Kidney (tissue), 13 donors: ENCODE measurements at regions not wholly inside any gene's neighbourhood (a gene's known extent, or its start where the extent isn't known, plus 50 kb on each side); places are given as distances from the start of the nearest gene placed in this dataset.

Experiments used
- DNase-seq, 5 donors: peaks; one replicate each; pipeline ENCODE4 v3.0.0-alpha.2; 2013 to 2020
- FAIRE-seq: peaks from 2 replicates; lab custom pipeline; 2012; peaks lifted over from hg19 to GRCh38; lab: Jason Lieb, UNC
- H3K27ac ChIP-seq, 2 donors: one replicate each; pipeline ENCODE4 v1.7.0; 2013; ENCODE audit warnings: low read depth in 2 of 2, low read length in 2 of 2, inconsistent platforms in 1 of 2
- H3K27me3 ChIP-seq: one replicate; pipeline ENCODE4 v1.7.1; 2013; ENCODE audit warnings: low read length, inconsistent platforms; ENCODE audit not compliant: control insufficient read depth, insufficient read depth
- H3K36me3 ChIP-seq, 3 donors: one replicate each; pipeline versions ENCODE4 v1.7.0 to v1.7.1; 2013; ENCODE audit warnings: low read length in 3 of 3, control low read depth in 1 of 3, inconsistent platforms in 1 of 3; ENCODE audit not compliant: insufficient read depth in 3 of 3, control insufficient read depth in 2 of 3
- H3K4me1 ChIP-seq, 3 donors: one replicate each; pipeline versions ENCODE4 v1.7.0 to v1.7.1; 2013; ENCODE audit warnings: low read length in 3 of 3, inconsistent platforms in 1 of 3, low read depth in 1 of 3; ENCODE audit not compliant: control insufficient read depth in 2 of 3, insufficient read depth in 2 of 3
- H3K4me3 ChIP-seq, 3 donors: one replicate each; pipeline versions ENCODE4 v1.7.0 to v1.8.1; 2013; ENCODE audit warnings: low read length in 3 of 3, control low read depth in 1 of 3, inconsistent platforms in 1 of 3
- H3K9ac ChIP-seq, 3 donors: one replicate each; pipeline versions ENCODE4 v1.7.0 to v1.7.1; 2013; ENCODE audit warnings: low read length in 3 of 3, control low read depth in 1 of 3, inconsistent platforms in 1 of 3
- H3K9me3 ChIP-seq, 3 donors: one replicate each; pipeline versions ENCODE4 v1.7.0 to v1.7.1; 2013; ENCODE audit warnings: low read length in 3 of 3, control low read depth in 1 of 3, inconsistent platforms in 1 of 3; ENCODE audit not compliant: control insufficient read depth in 2 of 3, insufficient read depth in 1 of 3
- intact Hi-C: fragments of 100-400 bp; cut with DNase I; formaldehyde crosslinking; loops from one replicate; pipeline ENCODE4 v1.11.1; 2022
- TF ChIP-seq, protein P1 (sequence below): IDR thresholded peaks from 3 replicates; pipeline ENCODE4 v1.5.1; 2012; ENCODE audit warnings: mild to moderate bottlenecking, moderate library complexity, borderline replicate concordance; ENCODE audit not compliant: insufficient read depth; ENCODE audit errors: extremely low read depth
- donor health status: control.
- donor health status: control.
- donor health status: control.
- donor health status: control.
- donor health status: control.
- donor health status: DM: yes; HTN: yes; CAD: no.
- donor health status: Normal renal cell carcinoma (clear cell type).

DNA sequence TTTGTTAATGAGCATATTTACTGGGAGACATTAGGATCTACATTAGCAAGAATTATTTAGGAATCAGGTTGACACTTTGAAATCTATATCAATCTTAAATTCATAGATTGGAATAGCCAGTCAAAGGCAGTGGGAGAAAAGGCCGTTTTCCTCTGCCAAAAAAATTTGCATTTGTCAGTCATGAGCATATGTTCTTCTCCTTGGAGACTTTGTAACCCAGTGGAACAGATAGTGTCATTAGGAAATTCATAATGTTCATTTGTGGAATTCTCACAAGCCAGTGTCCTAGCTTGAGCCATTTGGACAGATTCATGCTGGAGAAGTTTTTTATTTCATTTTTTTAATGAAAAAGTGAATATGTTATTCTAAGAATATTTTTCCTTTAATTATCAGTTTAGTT lies 260.1 kb downstream of the OXSM start:
- intact Hi-C loops = no loop called here
- H3K4me3 ChIP-seq = no peak overlapping the region
- FAIRE-seq (no peak), DNase-seq (no peak)
- no peak overlapping the region for H3K9ac ChIP-seq
- H3K27me3 ChIP-seq = no peaks in the 10 kb centered on the region
- H3K36me3 ChIP-seq = no peaks in the 10 kb centered on the region
- H3K27ac ChIP-seq = no peak overlapping the region
- TF ChIP-seq, protein P1, sequence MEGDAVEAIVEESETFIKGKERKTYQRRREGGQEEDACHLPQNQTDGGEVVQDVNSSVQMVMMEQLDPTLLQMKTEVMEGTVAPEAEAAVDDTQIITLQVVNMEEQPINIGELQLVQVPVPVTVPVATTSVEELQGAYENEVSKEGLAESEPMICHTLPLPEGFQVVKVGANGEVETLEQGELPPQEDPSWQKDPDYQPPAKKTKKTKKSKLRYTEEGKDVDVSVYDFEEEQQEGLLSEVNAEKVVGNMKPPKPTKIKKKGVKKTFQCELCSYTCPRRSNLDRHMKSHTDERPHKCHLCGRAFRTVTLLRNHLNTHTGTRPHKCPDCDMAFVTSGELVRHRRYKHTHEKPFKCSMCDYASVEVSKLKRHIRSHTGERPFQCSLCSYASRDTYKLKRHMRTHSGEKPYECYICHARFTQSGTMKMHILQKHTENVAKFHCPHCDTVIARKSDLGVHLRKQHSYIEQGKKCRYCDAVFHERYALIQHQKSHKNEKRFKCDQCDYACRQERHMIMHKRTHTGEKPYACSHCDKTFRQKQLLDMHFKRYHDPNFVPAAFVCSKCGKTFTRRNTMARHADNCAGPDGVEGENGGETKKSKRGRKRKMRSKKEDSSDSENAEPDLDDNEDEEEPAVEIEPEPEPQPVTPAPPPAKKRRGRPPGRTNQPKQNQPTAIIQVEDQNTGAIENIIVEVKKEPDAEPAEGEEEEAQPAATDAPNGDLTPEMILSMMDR = no peak
- H3K4me1 ChIP-seq = no peaks in the 10 kb centered on the region
- H3K9me3 ChIP-seq = no peaks in the 10 kb centered on the region

DNA sequence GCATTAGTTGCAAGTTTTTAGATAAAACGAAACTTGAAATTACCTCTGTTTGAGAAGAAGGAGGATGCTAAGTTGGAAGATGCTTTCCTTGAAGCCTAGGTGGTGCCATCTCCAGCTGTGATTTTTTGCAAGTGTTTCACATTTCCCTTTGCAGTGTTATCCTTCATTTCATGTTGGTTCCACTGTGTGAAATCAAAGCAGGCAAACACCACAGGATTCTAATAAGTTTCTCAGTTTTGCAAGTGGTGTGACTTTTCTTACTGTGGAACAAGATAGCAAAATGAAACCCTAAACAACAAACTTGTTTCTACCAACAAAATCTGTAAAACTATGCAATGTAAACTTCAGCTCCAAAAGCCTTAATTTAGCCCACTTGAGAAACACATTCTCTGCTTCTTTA lies 260.9 kb downstream of the OXSM start:
- Histone ChIP-seq H3K9ac (no peak overlapping the region), H3K36me3 (no peaks in the 10 kb centered on the region), H3K4me1 (no peaks in the 10 kb centered on the region), H3K4me3 (no peak overlapping the region), H3K27ac (no peak overlapping the region), H3K27me3 (no peaks in the 10 kb centered on the region), H3K9me3 (no peaks in the 10 kb centered on the region)
- FAIRE-seq (no peak), DNase-seq (no peak)
- intact Hi-C loops = no loop called here
- TF ChIP-seq, protein P1 = no peak

DNA sequence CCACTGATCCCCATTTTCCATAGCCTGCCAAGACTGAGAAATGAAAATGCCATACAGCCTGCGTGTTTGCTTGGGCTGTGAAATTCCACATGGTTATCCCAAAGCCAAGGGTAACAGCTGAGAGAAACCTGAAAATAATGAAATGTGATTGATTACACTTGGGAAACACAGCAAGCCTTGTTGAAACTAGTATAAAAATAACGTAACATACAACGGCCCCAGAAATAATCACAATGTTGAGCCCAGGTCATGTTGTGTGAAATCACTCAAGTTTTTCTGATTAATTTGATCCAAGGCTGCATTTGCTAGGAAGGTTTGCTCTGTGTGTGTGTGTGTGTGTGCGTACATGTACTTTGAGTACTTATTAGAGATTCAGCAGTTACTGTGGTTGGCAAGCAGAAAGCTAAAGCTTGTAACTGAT lies 269.0 kb downstream of the OXSM start:
- Histone ChIP-seq H3K9ac (no peak overlapping the region), H3K27me3 (no peaks in the 10 kb centered on the region), H3K4me3 (peak overlapping the region in 1 of 3 donors; percentile 4), H3K9me3 (no peaks in the 10 kb centered on the region), H3K36me3 (no peaks in the 10 kb centered on the region), H3K27ac (no peak overlapping the region), H3K4me1 (peaks cover 0 to 5% (median 2%) of the 10 kb centered on the region in 3 donors)
- DNase-seq (peak in 3 of 5 donors; percentile 14 to 71 (median 68)), FAIRE-seq (peak; percentile 64)
- intact Hi-C loops = no loop called here
- TF ChIP-seq, protein P1 = no peak

DNA sequence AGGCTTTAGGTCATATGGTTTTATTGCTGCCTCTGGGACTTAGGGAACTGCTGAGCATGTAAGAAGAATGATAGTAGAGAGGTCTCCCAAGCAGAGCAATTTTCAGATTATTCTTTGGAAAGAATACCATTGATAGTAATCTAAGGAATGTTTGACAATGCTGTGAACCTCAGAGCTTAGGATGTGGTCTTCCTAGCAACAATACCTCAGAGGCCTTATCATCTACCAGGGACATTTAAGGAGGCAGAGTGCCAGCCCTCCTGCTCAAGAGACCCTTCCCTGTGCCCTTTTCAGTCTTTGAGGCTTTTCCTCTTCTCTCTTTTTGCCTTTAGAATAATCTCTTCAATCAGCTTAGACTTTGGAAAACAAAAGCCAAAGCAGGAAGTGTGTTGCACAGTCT lies 272.1 kb downstream of the OXSM start:
- DNase-seq (no peak), FAIRE-seq (no peak)
- no peak overlapping the region for H3K27ac ChIP-seq
- H3K4me1 ChIP-seq = peaks cover 0 to 5% (median 2%) of the 10 kb centered on the region in 3 donors
- no peak overlapping the region for H3K9ac ChIP-seq
- no peaks in the 10 kb centered on the region for H3K27me3 ChIP-seq
- H3K4me3 ChIP-seq = no peak overlapping the region
- no peaks in the 10 kb centered on the region for H3K9me3 ChIP-seq
- TF ChIP-seq, protein P1 = no peak
- no peaks in the 10 kb centered on the region for H3K36me3 ChIP-seq
- intact Hi-C loops = no loop called here
